Large intestine (tissue), 3 donors: ENCODE measurements at regions not wholly inside any gene's neighbourhood (a gene's known extent, or its start where the extent isn't known, plus 50 kb on each side); places are given as distances from the start of the nearest gene placed in this dataset.

Experiments
- DNase-seq, 2 donors: peaks; one replicate each; pipeline versions ENCODE4 v3.0.0 to v3.0.0-alpha.2; 2013
- H3K27ac ChIP-seq: one replicate; pipeline ENCODE4 v1.5.1; 2013; ENCODE audit warnings: low read length
- H3K27me3 ChIP-seq: 2 replicates; pipeline ENCODE4 v1.6.1; 2013; ENCODE audit warnings: low read length; ENCODE audit not compliant: control insufficient read depth, insufficient read depth
- H3K36me3 ChIP-seq: 2 replicates; pipeline ENCODE4 v1.6.1; 2013; ENCODE audit warnings: low read length; ENCODE audit not compliant: control insufficient read depth, insufficient read depth
- H3K4me1 ChIP-seq: one replicate; pipeline ENCODE4 v1.6.1; 2013; ENCODE audit warnings: low read length; ENCODE audit not compliant: control insufficient read depth, insufficient read depth
- H3K4me3 ChIP-seq: one replicate; pipeline ENCODE4 v1.5.1; 2013; ENCODE audit warnings: low read length
- H3K9me3 ChIP-seq: one replicate; pipeline ENCODE4 v1.6.1; 2013; ENCODE audit warnings: mild to moderate bottlenecking, low read depth, low read length, moderate library complexity; ENCODE audit not compliant: control insufficient read depth
- WGBS: methylation state at CpG from one replicate; pipeline ENCODE4 v1.1.5; 2013; ENCODE audit warnings: low lambda C conversion rate; ENCODE audit not compliant: insufficient coverage; 5-methylcytosine and 5-hydroxymethylcytosine counted together

GRCh38 chr2:241924069-241924908, 54.8 kb downstream of the RTP5 start:
- no peak overlapping the region for H3K4me3 ChIP-seq
- H3K9me3 ChIP-seq: no peaks in the 10 kb centered on the region
- H3K4me1 ChIP-seq: no peaks in the 10 kb centered on the region
- H3K27me3 ChIP-seq: no peaks in the 10 kb centered on the region
- H3K36me3 ChIP-seq: no peaks in the 10 kb centered on the region
- no peak for DNase-seq
- H3K27ac ChIP-seq: no peak overlapping the region
- WGBS: no CpG with 5 or more reads among the region's 11 CpGs

DNA sequence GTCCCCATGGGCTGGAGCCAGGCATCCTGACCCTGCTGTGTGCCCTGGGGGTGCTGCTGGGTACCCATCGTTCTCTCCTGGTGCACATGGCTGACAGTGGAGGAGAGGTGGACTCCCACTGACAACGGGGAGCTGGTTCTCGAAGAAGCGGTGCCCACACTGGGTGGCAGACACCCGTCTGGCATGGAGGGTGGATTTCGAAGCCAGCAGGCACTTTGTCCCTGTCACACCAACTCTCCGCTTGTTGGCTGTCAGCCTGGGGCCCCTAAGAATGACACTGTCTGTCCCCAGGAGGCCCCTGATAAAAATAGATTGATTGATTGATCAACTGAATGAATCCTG, 55.4 kb downstream of the RTP5 start:
- Histone ChIP-seq H3K27ac (no peak overlapping the region), H3K9me3 (no peaks in the 10 kb centered on the region), H3K4me1 (no peaks in the 10 kb centered on the region), H3K4me3 (no peak overlapping the region), H3K27me3 (no peaks in the 10 kb centered on the region), H3K36me3 (no peaks in the 10 kb centered on the region)
- DNase-seq: no peak
- no CpG with 5 or more reads among the region's 7 CpGs for WGBS

DNA sequence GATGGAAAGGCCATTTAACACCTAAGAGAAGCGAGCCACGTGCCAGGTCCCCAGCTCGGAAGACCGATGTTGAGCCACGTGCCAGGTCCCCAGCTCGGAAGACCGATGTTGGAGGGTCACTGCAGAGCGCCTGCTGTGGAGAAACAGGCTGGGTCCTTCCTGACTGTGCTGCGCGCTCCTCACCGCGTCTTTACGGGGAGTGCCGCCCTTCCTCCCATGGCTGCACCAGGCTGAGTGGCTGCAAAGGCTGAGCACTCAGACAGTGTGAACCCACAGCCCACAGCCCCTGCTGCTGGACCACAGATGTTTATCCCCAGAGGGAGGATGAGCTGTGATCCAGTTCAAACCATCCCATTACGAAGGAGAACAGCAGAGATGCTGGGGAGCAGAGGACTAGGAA, 55.7 kb downstream of the RTP5 start:
- DNase-seq: no peak
- WGBS: no CpG with 5 or more reads among the region's 15 CpGs

GRCh38 chr2:241925821-241926441, 56.4 kb downstream of the RTP5 start:
- WGBS: 77% methylated on average over 5 of the region's 21 CpGs

More for the DNA sequence above, 55.7 kb downstream of the RTP5 start:
- no peaks in the 10 kb centered on the region for H3K4me1 ChIP-seq
- H3K27ac ChIP-seq: no peak overlapping the region
- H3K27me3 ChIP-seq: no peaks in the 10 kb centered on the region
- no peaks in the 10 kb centered on the region for H3K36me3 ChIP-seq
- no peak overlapping the region for H3K4me3 ChIP-seq
- no peaks in the 10 kb centered on the region for H3K9me3 ChIP-seq

GRCh38 chr2:241926541-241927311, 57.2 kb downstream of the RTP5 start:
- no peaks in the 10 kb centered on the region for H3K36me3 ChIP-seq
- H3K27ac ChIP-seq: no peak overlapping the region
- no CpG with 5 or more reads among the region's 32 CpGs for WGBS
- H3K9me3 ChIP-seq: no peaks in the 10 kb centered on the region
- H3K4me1 ChIP-seq: no peaks in the 10 kb centered on the region
- no peak overlapping the region for H3K4me3 ChIP-seq
- no peaks in the 10 kb centered on the region for H3K27me3 ChIP-seq
- DNase-seq: no peak

More at GRCh38 chr2:241925821-241926441, 56.4 kb downstream of the RTP5 start:
- no peak for DNase-seq
- Histone ChIP-seq H3K27me3 (no peaks in the 10 kb centered on the region), H3K9me3 (no peaks in the 10 kb centered on the region), H3K4me3 (no peak overlapping the region), H3K4me1 (no peaks in the 10 kb centered on the region), H3K27ac (no peak overlapping the region), H3K36me3 (no peaks in the 10 kb centered on the region)

GRCh38 chr2:241929551-241930490, 60.3 kb downstream of the RTP5 start:
- Histone ChIP-seq H3K27ac (no peak overlapping the region), H3K27me3 (no peaks in the 10 kb centered on the region), H3K36me3 (no peaks in the 10 kb centered on the region), H3K9me3 (no peaks in the 10 kb centered on the region), H3K4me3 (no peak overlapping the region), H3K4me1 (no peaks in the 10 kb centered on the region)
- WGBS: 72% methylated on average over 5 of the region's 22 CpGs
- DNase-seq: no peak

DNA sequence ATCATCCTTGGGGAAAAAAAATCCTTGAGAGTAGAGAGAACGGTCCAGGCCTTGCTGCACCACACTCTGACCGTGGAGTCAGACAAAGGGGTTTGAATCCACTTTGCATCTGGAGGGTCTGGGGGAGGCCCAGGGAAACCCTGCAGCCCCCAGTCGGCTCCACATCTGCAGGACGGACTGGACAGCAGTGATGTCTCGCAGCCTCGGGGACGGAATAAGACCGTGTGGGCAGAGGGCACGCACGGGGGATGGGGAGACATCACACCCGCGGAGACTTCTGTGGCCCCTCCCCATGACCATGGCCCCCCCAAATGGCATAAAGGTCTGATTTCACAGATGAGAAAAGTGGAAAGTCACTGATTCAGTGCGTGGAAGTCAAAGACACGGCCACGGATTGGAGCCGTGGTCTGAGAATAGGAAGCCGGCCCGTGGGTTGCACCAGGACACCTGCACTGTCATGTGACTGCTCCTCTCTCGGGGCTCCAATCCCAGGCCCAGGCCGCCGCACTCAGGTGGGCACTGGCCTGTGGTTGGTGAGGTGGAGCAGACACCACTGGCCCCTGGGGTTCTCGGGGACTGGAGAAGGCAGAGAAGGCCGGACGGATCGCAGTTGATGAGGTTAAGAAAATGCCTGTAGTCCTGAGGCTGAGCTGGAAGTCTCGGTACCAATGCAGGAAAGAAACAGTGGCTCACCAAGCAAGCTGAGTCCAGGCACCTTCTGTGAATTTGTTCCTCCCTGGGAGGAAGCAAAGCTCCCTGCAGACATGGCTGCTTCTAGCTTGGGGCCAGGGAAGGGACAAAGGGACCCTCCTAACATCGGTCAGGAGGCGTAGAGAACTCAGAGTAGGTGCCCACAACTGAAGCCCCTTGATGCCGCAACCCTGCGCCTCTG, 61.8 kb downstream of the RTP5 start:
- Histone ChIP-seq H3K9me3 (peaks cover 2% of the 10 kb centered on the region), H3K27me3 (no peaks in the 10 kb centered on the region), H3K27ac (no peak overlapping the region), H3K4me1 (no peaks in the 10 kb centered on the region), H3K4me3 (no peak overlapping the region), H3K36me3 (no peaks in the 10 kb centered on the region)
- no peak for DNase-seq
- WGBS: 100% methylated on average over 1 of the region's 30 CpGs

GRCh38 chr2:241931976-241932898, 62.7 kb downstream of the RTP5 start:
- Histone ChIP-seq H3K4me1 (no peaks in the 10 kb centered on the region), H3K27me3 (no peaks in the 10 kb centered on the region), H3K9me3 (peaks cover 8% of the 10 kb centered on the region), H3K36me3 (no peaks in the 10 kb centered on the region), H3K4me3 (no peak overlapping the region), H3K27ac (no peak overlapping the region)
- DNase-seq: no peak
- no CpG with 5 or more reads among the region's 31 CpGs for WGBS

- DNase-seq: no peak
- no CpG with 5 or more reads among the region's 9 CpGs for WGBS
- no peak overlapping the region for H3K4me3 ChIP-seq
- peaks cover 8% of the 10 kb centered on the region for H3K9me3 ChIP-seq
- H3K27me3 ChIP-seq: no peaks in the 10 kb centered on the region
- no peaks in the 10 kb centered on the region for H3K36me3 ChIP-seq
- H3K4me1 ChIP-seq: no peaks in the 10 kb centered on the region
- no peak overlapping the region for H3K27ac ChIP-seq
These were observed 63.3 kb downstream of the RTP5 start for GRCh38 chr2:241932899-241933178.
